Brain microvascular endothelial cell (primary cell): ENCODE measurements at regions not wholly inside any gene's neighbourhood (a gene's known extent, or its start where the extent isn't known, plus 50 kb on each side); places are given as distances from the start of the nearest gene placed in this dataset.

Source experiments
- DNase-seq: peaks from one replicate; pipeline ENCODE4 v3.0.0-alpha.2; 2020
- H3K27ac ChIP-seq: fragments of 250-450 bp; sonication (Bioruptor Pico); 2 replicates; pipeline ENCODE4 v1.5.1; 2020; ENCODE audit warnings: mild to moderate bottlenecking, moderate library complexity
- H3K27me3 ChIP-seq: fragments of 250-450 bp; sonication (Bioruptor Pico); replicated peaks from 2 replicates; pipeline ENCODE4 v1.5.1; 2020; ENCODE audit warnings: mild to moderate bottlenecking
- H3K36me3 ChIP-seq: fragments of 250-450 bp; sonication (Bioruptor Pico); replicated peaks from 2 replicates; pipeline ENCODE4 v1.5.1; 2020; ENCODE audit warnings: mild to moderate bottlenecking
- H3K4me3 ChIP-seq: 2 replicates; pipeline ENCODE4 v1.5.1; 2011; ENCODE audit warnings: low read depth, mild to moderate bottlenecking, control low read depth, low read length, moderate library complexity
- in situ Hi-C: cut with HindIII; loops from 2 replicates; pipeline ENCODE4 v1.10.0; 2017; ENCODE audit warnings: low sequenced_read_pairs, low pct_ligation_motif_present
- TF ChIP-seq, protein P1 (sequence below): IDR thresholded peaks from 2 replicates; pipeline ENCODE4 v1.5.1; 2011; ENCODE audit warnings: low read depth, mild to moderate bottlenecking, moderate library complexity, low read length, control low read depth, inconsistent platforms; ENCODE audit errors: missing control alignments

DNA sequence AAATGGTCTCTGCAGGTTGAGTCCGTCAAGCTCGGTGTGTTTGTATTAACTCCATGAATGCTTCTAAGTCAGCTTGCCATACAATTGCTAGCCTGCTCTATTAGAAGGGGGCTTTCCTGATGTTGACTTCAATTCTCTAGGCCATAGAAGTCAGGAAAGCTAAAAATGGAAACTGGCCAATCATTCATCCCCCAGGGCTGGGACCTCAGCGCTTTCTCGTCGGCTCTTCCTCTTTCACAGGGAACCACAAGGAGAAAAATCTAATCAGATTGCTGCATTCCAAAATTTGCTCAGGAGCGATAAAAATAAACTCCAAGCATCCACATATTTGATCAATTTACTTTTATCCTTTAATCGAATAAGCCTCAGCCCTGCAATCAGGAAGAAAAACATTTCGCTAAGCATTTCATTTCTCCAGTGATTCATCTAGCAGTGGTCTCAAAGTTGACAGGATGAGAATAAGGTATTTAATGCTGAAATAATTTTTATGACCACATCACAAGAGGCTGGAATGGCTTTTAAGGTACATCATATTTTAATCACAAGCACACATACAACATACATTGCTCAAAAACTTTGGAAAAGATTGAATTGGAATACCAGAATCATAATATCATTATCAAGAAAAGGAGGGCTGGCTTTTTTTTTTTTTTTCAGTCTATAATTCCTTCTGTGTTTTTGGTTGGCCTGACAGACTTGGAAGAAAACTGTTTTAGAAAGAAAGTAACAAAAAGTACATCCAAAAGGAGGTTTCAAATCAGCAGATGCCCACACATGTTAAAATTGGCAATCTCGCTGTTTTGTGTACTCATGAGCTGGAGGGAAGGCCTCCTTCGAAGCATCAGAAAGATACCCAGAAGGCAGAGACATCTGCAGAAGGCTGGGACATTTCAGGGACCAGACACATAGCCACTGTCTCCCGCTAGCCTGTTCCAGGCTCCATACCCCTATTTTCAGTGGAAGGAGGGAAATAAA, 316.3 kb downstream of the NUAK1 start:
- Histone ChIP-seq H3K27me3 (no peaks in the 10 kb centered on the region), H3K27ac (no peak overlapping the region), H3K4me3 (no peak overlapping the region), H3K36me3 (no peaks in the 10 kb centered on the region)
- TF ChIP-seq, protein P1, sequence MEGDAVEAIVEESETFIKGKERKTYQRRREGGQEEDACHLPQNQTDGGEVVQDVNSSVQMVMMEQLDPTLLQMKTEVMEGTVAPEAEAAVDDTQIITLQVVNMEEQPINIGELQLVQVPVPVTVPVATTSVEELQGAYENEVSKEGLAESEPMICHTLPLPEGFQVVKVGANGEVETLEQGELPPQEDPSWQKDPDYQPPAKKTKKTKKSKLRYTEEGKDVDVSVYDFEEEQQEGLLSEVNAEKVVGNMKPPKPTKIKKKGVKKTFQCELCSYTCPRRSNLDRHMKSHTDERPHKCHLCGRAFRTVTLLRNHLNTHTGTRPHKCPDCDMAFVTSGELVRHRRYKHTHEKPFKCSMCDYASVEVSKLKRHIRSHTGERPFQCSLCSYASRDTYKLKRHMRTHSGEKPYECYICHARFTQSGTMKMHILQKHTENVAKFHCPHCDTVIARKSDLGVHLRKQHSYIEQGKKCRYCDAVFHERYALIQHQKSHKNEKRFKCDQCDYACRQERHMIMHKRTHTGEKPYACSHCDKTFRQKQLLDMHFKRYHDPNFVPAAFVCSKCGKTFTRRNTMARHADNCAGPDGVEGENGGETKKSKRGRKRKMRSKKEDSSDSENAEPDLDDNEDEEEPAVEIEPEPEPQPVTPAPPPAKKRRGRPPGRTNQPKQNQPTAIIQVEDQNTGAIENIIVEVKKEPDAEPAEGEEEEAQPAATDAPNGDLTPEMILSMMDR, result no peak
- no peak for DNase-seq
- in situ Hi-C loops, result no loop called here

DNA sequence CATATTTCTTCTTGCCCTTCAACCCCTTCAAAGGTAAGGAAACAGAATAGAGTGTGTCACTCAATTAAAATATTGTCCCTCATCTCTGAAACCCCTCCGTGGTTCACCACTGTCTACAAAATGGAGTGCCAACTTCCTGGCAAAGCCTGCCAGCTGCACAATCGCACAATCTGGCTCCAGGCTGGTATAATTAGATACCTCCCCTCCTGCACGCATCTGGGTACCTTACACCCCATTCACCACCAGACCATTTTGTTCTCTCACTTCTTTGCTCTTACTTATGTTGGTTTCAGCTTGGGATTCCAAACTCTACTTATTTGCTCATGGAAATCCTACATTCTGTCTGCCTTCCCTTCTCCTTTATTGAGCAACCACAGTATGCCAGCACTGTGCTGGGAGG, 314.9 kb downstream of the NUAK1 start:
- H3K27me3 ChIP-seq, result no peaks in the 10 kb centered on the region
- in situ Hi-C loops, result no loop called here
- H3K27ac ChIP-seq, result no peak overlapping the region
- H3K36me3 ChIP-seq, result no peaks in the 10 kb centered on the region
- H3K4me3 ChIP-seq, result no peak overlapping the region
- DNase-seq, result no peak
- TF ChIP-seq, protein P1, result no peak

DNA sequence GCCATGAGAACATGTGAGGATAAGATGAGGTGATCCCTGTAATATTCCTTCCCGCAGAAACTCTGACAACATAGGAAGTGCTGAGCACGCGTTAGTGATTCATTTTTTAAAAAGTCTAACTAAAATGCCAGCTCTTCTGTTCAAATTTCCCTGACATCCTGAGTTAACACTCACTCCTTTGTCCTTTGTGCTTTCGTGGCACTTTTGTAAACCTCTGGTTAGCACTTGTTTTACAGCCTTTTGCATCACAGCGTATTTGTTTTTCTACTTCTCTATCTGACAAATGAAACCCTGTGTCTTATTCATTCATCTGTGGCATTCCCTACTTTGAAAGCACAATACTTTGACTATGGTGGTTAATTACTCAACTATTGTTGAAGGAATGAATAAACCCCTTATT, 313.6 kb downstream of the NUAK1 start:
- TF ChIP-seq, protein P1, result no peak
- Histone ChIP-seq H3K36me3 (no peaks in the 10 kb centered on the region), H3K4me3 (no peak overlapping the region), H3K27ac (no peak overlapping the region), H3K27me3 (no peaks in the 10 kb centered on the region)
- DNase-seq, result no peak
- in situ Hi-C loops, result no loop called here

DNA sequence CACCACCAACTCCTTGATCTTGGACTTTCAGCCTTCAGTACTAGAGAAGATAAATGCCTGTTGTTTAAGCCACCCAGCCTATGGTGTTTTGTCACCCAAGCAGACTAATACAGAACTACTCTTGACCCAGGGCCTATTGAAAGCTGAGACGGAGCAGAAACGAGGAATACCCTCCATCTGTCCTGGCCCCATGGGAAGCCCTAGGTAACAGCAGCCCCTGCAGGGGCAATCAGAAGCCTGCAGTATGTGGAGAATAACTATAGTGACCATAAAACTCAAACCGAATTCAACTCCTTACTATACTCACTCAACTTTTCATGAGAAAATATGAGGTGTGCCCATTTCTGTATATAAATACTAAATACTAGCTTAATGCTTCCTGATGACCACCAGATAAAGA, 307.4 kb downstream of the NUAK1 start:
- TF ChIP-seq, protein P1, result no peak
- Histone ChIP-seq H3K27me3 (no peaks in the 10 kb centered on the region), H3K4me3 (no peak overlapping the region), H3K27ac (no peak overlapping the region), H3K36me3 (no peaks in the 10 kb centered on the region)
- no peak for DNase-seq
- in situ Hi-C loops, result no loop called here

DNA sequence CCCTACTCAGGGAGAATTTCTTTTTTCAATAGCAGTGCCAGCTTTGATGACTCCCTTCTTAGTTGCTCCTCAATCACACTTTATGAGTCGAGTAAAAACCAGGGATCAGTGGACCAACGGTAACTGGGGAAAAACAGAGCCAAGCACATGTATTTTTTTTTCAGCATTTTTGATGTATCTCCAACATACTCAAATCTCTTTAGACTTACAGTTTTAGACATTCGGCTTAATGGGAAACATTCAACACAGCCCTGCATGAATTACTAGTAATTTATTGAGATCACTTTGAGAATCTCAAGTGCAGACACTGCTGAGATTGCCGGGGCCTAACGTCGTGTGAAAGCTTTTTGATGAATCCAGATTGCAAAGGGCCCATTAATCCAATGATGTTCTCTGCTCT, 306.7 kb downstream of the NUAK1 start:
- Histone ChIP-seq H3K27ac (no peak overlapping the region), H3K4me3 (no peak overlapping the region)
- in situ Hi-C loops, result no loop called here

More for the DNA sequence above, 306.7 kb downstream of the NUAK1 start:
- DNase-seq, result no peak
- H3K36me3 ChIP-seq, result no peaks in the 10 kb centered on the region
- H3K27me3 ChIP-seq, result no peaks in the 10 kb centered on the region
- TF ChIP-seq, protein P1, result no peak
